GM12878 (cell line): ENCODE measurements at regions not wholly inside any gene's neighbourhood (a gene's known extent, or its start where the extent isn't known, plus 50 kb on each side); places are given as distances from the start of the nearest gene placed in this dataset.

Source experiments
- ESRRA ChIP-seq: IDR thresholded peaks from 2 replicates; pipeline ENCODE4 v1.6.1; 2012; ENCODE audit warnings: mild to moderate bottlenecking, low read length, improper control_type of control experiment
- EZH2 ChIP-seq: IDR thresholded peaks from 2 replicates; pipeline ENCODE4 v1.6.1; 2012; ENCODE audit warnings: low read depth, mild to moderate bottlenecking, control low read depth, inconsistent platforms, low read length, borderline replicate concordance; ENCODE audit not compliant: control insufficient read depth
- POLR2A ChIP-seq: IDR thresholded peaks from 2 replicates; pipeline ENCODE4 v1.6.1; 2011; ENCODE audit warnings: low read depth, mild to moderate bottlenecking, low read length
- ZNF384 ChIP-seq: IDR thresholded peaks from 2 replicates; pipeline ENCODE4 v1.6.1; 2012; ENCODE audit warnings: low read depth, mild to moderate bottlenecking, low read length, improper control_type of control experiment, borderline replicate concordance
- ZZZ3 ChIP-seq: IDR thresholded peaks from 2 replicates; pipeline ENCODE4 v1.6.1; 2011; ENCODE audit warnings: low read depth; ENCODE audit not compliant: control insufficient read depth, insufficient read length
- TF ChIP-seq, protein P1 (sequence below), 3 experiments: IDR thresholded peaks in 2 of 3; conservative IDR thresholded peaks in 1 of 3; 2 replicates each; pipeline ENCODE4 v1.5.1; 2011; ENCODE audit warnings: low read depth in 3 of 3, low read length in 3 of 3, mild to moderate bottlenecking in 3 of 3, control low read depth in 2 of 3, moderate library complexity in 2 of 3, inconsistent platforms in 1 of 3, mixed read lengths in 1 of 3; ENCODE audit not compliant: control insufficient read depth in 2 of 3, insufficient read depth in 1 of 3; ENCODE audit errors: extremely low read depth in 1 of 3
- TF ChIP-seq, protein P2 (sequence below): fragments of 450-650 bp; IDR thresholded peaks from 2 replicates; pipeline ENCODE4 v1.6.1; 2017; ENCODE audit warnings: mild to moderate bottlenecking, moderate library complexity
- TF ChIP-seq, protein P3 (sequence below): fragments of 450-650 bp; formaldehyde crosslinking; IDR thresholded peaks from 2 replicates; pipeline ENCODE4 v1.4.0; 2020; ENCODE audit warnings: mild to moderate bottlenecking, moderate library complexity
- TF ChIP-seq, protein P4 (sequence below): IDR thresholded peaks from 2 replicates; pipeline ENCODE4 v1.6.1; 2011; ENCODE audit warnings: low read depth, low read length, improper control_type of control experiment, borderline replicate concordance

DNA sequence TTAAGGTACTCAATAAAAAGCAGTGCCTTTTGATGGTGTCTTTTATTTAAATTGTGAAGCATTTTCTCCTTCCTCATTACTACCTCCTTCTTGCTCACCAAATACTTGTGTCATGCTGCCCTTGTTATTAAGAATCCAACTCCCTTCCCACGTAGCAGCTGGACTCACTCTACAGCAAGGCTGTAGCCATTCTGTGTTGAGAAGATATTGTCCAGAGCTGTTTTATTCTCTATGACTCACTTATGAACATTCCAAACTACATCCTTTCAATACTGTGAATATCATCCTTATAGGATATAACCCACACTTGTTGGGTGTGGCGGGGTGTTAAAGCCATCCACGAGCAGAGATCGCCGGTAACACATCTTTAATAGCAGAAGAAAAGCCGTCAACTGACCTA lies 1671.5 kb upstream of the SLC10A2 start:
- TF ChIP-seq, protein P1, sequence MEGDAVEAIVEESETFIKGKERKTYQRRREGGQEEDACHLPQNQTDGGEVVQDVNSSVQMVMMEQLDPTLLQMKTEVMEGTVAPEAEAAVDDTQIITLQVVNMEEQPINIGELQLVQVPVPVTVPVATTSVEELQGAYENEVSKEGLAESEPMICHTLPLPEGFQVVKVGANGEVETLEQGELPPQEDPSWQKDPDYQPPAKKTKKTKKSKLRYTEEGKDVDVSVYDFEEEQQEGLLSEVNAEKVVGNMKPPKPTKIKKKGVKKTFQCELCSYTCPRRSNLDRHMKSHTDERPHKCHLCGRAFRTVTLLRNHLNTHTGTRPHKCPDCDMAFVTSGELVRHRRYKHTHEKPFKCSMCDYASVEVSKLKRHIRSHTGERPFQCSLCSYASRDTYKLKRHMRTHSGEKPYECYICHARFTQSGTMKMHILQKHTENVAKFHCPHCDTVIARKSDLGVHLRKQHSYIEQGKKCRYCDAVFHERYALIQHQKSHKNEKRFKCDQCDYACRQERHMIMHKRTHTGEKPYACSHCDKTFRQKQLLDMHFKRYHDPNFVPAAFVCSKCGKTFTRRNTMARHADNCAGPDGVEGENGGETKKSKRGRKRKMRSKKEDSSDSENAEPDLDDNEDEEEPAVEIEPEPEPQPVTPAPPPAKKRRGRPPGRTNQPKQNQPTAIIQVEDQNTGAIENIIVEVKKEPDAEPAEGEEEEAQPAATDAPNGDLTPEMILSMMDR (IDR thresholded peaks at IDR 0.05 in 2 of 3, conservative IDR thresholded peaks at IDR 0.05 in 1 of 3; ENCODE audit: control insufficient read depth in 2 of 3, extremely low read depth in 1 of 3, insufficient read depth in 1 of 3, low read depth in 3 of 3, low read length in 3 of 3) = no peak
- TF ChIP-seq ESRRA (no peak), EZH2 (no peak), ZNF384 (no peak), POLR2A (no peak), ZZZ3 (no peak)
- TF ChIP-seq, protein P2, sequence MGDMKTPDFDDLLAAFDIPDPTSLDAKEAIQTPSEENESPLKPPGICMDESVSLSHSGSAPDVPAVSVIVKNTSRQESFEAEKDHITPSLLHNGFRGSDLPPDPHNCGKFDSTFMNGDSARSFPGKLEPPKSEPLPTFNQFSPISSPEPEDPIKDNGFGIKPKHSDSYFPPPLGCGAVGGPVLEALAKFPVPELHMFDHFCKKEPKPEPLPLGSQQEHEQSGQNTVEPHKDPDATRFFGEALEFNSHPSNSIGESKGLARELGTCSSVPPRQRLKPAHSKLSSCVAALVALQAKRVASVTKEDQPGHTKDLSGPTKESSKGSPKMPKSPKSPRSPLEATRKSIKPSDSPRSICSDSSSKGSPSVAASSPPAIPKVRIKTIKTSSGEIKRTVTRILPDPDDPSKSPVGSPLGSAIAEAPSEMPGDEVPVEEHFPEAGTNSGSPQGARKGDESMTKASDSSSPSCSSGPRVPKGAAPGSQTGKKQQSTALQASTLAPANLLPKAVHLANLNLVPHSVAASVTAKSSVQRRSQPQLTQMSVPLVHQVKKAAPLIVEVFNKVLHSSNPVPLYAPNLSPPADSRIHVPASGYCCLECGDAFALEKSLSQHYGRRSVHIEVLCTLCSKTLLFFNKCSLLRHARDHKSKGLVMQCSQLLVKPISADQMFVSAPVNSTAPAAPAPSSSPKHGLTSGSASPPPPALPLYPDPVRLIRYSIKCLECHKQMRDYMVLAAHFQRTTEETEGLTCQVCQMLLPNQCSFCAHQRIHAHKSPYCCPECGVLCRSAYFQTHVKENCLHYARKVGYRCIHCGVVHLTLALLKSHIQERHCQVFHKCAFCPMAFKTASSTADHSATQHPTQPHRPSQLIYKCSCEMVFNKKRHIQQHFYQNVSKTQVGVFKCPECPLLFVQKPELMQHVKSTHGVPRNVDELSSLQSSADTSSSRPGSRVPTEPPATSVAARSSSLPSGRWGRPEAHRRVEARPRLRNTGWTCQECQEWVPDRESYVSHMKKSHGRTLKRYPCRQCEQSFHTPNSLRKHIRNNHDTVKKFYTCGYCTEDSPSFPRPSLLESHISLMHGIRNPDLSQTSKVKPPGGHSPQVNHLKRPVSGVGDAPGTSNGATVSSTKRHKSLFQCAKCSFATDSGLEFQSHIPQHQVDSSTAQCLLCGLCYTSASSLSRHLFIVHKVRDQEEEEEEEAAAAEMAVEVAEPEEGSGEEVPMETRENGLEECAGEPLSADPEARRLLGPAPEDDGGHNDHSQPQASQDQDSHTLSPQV = no peak
- TF ChIP-seq, protein P3, sequence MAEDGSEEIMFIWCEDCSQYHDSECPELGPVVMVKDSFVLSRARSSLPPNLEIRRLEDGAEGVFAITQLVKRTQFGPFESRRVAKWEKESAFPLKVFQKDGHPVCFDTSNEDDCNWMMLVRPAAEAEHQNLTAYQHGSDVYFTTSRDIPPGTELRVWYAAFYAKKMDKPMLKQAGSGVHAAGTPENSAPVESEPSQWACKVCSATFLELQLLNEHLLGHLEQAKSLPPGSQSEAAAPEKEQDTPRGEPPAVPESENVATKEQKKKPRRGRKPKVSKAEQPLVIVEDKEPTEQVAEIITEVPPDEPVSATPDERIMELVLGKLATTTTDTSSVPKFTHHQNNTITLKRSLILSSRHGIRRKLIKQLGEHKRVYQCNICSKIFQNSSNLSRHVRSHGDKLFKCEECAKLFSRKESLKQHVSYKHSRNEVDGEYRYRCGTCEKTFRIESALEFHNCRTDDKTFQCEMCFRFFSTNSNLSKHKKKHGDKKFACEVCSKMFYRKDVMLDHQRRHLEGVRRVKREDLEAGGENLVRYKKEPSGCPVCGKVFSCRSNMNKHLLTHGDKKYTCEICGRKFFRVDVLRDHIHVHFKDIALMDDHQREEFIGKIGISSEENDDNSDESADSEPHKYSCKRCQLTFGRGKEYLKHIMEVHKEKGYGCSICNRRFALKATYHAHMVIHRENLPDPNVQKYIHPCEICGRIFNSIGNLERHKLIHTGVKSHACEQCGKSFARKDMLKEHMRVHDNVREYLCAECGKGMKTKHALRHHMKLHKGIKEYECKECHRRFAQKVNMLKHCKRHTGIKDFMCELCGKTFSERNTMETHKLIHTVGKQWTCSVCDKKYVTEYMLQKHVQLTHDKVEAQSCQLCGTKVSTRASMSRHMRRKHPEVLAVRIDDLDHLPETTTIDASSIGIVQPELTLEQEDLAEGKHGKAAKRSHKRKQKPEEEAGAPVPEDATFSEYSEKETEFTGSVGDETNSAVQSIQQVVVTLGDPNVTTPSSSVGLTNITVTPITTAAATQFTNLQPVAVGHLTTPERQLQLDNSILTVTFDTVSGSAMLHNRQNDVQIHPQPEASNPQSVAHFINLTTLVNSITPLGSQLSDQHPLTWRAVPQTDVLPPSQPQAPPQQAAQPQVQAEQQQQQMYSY (CRISPR knock-in tag) = no peak
- TF ChIP-seq, protein P4, sequence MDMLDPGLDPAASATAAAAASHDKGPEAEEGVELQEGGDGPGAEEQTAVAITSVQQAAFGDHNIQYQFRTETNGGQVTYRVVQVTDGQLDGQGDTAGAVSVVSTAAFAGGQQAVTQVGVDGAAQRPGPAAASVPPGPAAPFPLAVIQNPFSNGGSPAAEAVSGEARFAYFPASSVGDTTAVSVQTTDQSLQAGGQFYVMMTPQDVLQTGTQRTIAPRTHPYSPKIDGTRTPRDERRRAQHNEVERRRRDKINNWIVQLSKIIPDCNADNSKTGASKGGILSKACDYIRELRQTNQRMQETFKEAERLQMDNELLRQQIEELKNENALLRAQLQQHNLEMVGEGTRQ = no peak
